ENCODE measurements at regions not wholly inside any gene's neighbourhood (a gene's known extent, or its start where the extent isn't known, plus 50 kb on each side); places are given as distances from the start of the nearest gene placed in this dataset.
"Not testable (repeated sequence)": the region's sequence is repeated elsewhere in the genome, so short reads cannot be mapped to it uniquely, and the experiment has no call there.

DNA sequence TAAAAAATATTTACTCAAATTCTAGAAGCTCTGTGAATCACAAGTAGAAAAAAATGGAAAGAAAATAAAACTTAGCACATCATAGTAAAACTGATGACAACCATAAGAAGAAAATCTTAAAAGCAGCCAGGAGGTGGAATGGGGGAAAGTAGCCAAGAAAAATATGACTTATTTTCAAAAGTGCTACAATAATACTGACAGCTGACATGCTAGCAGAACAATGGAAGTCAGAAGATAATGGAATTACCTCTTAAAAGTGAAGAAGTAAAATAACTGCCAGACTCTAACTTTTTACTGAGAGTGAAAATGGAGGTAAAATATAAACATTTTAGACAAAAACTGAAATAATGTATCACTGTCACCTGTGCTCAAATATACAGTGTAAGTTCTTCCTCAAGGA lies 532.2 kb upstream of the SGCD start:
- FAIRE-seq (no peak), DNase-seq (ENCODE audit: extremely low spot score, insufficient read length, low read depth) (no peak)

DNA sequence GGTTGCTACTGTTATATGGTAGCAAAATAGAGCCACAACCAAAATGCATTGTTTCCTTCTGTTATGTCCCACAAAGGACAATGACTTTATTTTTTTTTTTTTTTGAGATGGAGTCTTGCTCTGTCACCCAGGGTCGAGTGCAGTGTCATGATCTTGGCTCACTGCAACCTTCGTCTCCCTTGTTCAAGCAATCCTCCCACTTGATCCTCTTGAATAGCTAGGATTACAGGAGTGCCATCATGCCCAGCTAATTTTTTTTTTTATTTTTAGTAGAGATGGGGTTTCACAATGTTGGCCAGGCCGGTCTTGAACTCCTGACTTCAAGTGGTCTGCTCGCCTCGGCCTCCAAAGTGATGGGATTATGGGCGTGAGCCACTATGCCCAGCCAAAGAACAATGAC lies 527.7 kb upstream of the SGCD start:
- FAIRE-seq = no peak
- DNase-seq (ENCODE audit: extremely low spot score, insufficient read length, low read depth) = no peak

DNA sequence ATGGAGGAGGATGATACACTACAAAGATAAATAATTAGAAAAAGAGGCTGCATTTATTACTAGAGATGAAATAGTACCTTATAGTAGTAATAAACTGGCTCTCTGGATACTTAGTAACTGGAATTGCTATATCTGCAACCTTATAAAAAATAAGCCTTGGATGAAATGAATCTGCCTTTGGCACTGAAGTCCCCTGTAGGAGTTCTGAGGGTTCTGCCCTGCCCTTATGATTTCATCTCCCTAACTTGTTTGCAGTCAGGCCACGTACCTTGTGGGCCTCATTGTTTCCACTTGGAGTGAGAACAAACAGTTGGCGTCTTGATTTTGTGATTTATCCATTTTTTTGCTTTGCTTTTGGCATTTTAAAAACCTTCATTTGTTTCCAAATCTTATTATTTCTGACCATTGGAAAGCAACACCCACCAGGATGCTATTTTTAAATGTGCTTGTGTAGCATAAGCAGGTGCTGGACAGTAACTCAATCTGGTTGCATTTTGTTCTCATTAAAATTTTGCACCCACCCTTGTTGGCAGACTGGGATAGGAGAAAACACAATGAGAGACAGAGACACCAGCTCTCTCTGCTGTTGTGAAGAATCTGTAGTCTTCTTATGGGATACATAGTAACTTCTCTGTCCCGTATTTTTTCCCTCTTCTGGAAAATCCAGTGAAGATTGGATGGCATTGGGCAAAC lies 518.9 kb upstream of the SGCD start:
- FAIRE-seq = no peak
- DNase-seq (ENCODE audit: extremely low spot score, insufficient read length, low read depth) = no peak

DNA sequence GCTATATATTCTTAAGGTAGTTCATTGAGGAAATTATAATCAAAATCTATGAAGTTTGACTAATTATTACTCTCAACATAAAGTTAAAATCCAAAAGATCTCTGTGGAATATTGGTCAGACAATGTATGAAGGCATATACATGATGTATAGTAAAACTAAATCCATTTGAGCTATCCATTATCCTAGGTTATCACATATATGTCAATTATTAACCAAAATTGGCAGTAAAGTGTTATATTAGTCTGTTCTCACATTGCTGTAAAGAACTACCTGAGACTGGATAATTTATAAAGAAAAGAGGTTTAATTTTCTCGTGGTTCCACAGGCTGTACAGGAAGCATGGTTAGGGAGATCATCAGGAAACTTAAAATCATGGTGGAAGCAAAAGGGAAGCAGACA lies 511.7 kb upstream of the SGCD start:
- FAIRE-seq = no peak

DNA sequence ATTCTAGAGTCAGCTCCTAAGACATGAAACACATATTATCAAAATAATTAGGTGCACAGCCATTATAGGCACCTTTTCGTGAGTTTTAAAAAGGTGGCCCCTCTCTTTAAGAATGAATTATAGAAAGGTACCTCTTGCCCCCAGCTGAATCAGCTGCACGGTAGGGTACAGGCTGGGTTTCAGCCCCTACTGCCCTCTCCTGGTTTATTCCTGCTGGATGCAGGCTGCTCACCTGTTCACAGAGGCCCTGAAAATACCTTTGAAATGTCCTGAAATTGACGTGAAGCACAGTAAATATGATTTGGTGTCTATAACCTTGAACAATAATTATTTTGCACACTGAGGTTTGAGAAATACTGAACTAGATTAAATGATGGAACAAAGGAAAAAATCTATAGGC lies 504.8 kb upstream of the SGCD start:
- no peak for FAIRE-seq
- DNase-seq (ENCODE audit: extremely low spot score, insufficient read length, low read depth) = no peak

More for the DNA sequence above, 511.7 kb upstream of the SGCD start:
- DNase-seq (ENCODE audit: extremely low spot score, insufficient read length, low read depth) = no peak

DNA sequence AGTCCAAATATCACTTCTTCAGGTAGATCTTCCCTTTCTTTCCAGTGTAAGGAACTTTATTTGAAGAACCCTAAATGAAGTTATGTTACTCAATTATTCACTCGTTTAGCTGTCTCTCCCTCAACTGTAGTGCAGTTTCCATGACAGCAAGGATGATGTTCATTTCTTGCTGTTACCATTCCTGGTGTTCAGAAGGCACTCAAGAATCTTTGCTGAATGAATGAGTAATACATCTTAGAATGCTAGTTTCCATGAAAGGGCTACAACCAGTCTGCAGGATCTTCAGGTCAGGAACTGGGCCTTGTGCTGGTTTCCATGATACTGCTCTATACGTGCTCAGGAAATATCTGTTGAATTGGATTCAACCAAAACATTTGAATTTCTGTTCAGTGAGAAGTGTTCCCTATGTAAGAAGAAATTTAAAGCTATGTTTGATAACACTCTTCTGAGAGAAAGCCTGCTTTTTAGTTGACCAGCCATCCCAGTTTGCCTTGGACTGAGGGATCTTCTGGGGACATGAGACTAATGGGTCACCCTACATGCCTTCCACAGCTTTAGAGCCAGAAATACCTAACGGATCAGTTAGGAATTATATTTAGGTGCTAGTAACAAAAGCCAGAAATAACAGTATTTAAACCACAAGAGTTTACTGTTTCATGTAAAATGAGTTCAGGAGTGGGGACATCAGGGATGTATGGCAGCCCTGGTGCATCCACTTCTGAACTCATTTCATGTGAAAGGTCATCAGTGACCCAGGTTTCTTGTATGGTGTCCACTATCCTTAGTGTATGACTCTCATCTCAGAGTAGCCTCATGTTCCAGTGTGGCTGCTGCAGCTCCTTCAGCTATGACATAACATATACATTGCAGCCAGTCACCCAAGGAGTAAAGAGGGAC lies 500.1 kb upstream of the SGCD start:
- FAIRE-seq = no peak

DNA sequence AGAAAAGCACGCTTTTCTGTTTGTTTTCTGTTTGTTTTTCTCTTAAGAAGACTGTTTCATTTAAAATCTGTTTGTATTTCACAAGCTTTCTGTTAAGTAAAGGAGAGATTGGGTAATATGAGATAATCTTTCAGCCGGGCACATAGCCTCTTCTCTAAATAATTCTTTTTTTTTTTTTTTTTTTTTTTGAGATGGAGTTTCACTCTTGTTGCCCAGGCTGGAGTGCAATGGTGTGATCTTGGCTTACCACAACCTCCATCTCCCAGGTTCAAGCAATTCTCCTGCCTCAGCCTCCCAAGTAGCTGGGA lies 499.5 kb upstream of the SGCD start:
- FAIRE-seq; DNase-seq (ENCODE audit: extremely low spot score, insufficient read length, low read depth): not testable (repeated sequence)

More for the DNA sequence above, 500.1 kb upstream of the SGCD start:
- DNase-seq (ENCODE audit: extremely low spot score, insufficient read length, low read depth) = no peak

DNA sequence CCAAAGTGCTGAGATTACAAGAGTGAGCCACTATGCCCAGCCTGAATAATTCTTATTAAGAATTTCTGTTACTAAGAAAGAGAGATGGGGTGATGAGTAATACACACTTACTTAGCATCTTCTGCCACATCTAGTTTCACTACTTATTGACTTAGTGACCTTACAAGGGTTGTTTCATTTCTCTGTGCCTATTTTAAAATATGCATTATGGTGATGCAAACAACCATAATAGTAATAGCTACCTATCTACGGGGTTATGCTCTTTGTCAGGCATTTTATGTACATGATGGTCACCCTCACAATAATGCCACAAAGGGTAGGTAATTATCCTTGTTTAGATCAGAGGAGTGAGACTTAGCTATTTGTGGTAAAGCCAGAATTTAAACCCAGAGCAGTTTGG lies 499.0 kb upstream of the SGCD start:
- DNase-seq (ENCODE audit: extremely low spot score, insufficient read length, low read depth) = no peak

DNA sequence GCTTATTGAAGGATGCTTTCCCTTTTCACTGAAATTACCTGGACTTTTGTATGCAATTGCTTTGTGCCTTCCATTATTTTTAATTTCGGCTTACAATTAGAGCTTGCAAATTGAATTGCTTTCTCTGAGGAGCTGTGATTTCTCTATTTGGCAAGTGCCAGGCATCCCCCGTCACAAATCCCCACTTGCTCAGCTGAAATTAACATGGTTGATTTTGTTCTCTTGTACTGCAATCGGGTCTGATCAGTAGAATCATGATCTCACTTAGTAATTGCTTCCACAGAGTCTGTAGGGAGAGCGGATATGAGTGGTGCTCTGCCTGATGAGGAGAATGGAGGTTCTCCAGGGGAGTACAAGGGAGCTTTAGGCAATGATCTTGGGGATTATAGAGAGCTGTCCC lies 495.5 kb upstream of the SGCD start:
- no peak for FAIRE-seq
- DNase-seq (ENCODE audit: extremely low spot score, insufficient read length, low read depth) = no peak

More for the DNA sequence above, 499.0 kb upstream of the SGCD start:
- FAIRE-seq = no peak

DNA sequence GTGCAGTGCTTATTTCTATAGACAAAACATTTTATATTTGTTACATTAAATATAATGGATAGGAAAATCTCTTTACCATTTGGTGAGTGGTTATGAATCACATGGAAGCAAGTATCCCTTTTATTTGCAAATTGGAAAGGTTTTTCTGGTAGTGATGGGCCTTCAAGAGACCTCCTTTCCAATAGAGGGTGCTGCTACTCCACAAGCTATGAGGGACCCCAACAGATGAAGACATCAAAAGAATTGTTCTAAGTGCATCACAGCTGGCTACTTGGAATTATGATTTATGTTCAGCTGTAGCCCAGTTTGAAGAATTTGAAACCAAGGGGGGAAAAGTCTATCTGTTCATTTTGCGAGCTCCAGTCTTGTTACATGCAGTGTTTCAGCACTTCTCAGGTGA lies 493.7 kb upstream of the SGCD start:
- DNase-seq (ENCODE audit: extremely low spot score, insufficient read length, low read depth) (no peak), FAIRE-seq (no peak)

DNA sequence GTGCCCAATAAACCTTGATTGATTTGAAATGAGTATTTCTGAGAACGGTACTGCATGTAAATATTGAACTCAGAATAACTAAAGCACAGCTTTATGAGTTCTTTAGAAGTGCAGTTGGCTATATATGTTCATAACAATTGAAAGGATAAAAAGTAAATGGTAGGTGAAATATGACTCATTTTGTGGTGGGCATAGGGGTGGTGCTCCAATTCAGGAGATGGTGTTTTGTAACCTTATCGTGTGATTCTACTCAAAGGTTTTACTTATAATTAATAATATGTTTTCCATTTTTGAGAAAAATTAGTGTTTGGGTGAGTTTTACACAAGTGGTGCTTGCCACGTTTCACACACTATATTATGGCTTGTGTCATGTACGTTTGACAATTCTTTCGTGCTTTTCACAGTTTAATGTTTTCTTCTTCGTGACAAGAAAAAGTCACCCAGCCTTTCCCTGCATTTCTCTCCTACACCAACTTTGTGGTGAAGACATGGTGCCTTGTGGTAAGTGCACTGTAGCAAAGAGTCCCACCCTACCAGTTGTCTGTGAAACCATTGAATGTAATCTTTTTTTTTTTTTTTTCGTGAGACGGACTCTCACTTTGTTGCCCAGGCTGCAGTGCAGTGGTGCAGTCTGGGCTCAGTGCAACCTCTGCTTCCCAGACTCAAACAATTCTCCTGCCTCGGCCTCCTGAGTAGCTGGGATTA lies 492.5 kb upstream of the SGCD start:
- DNase-seq (ENCODE audit: extremely low spot score, insufficient read length, low read depth) = no peak
- FAIRE-seq = no peak

DNA sequence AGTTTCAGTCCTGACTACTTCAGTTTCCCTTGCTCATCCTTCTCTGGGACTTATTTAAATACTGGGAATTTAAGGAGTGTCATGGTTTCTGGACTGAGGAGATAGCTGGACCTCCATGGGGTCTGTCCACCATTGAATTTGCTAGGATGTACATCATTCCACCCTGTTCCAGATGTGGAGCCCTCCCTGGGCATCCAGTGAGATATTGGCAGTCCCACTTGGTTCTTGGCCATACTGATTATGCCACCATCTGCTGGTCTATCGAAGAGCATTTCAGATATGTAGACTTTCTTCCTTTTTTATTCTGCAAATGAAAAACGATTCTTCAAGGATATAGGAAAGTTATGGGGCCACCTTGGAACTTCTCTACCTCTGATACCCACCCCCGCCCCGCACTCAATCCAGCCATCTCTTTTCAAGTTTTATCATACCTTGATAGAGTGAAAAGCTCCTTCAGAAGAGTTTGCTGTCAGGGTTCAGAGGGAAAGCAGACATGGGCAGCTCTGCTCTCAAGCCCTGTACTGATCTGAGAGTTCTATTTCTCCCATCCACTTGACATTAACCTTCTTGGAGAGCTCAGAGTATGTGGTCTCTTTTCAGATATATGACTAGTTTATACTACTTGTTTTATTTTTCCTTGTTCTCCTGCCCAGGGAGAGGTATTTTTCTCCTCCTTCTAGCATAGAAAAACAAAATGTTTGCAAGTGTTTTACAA lies 490.7 kb upstream of the SGCD start:
- no peak for FAIRE-seq
- DNase-seq (ENCODE audit: extremely low spot score, insufficient read length, low read depth) = no peak

DNA sequence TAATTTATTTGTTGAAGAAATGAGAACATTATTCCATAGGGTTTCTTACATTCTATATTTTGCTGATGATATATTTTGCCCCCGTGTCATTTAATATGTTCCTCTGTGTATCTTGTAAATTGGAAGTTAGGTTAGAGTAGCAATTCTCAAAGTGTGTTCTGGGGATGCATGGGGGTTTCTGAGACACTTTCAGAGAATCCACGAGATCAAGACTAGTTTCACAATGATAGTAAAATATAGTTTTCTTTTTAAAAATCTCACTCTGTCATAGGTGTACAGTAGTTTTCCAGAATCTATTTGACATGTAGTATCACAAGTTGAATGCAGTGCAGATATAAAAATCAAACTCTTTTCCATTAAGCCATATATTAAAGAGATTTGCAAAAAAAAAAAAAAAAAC lies 488.6 kb upstream of the SGCD start:
- FAIRE-seq (no peak), DNase-seq (ENCODE audit: extremely low spot score, insufficient read length, low read depth) (no peak)

DNA sequence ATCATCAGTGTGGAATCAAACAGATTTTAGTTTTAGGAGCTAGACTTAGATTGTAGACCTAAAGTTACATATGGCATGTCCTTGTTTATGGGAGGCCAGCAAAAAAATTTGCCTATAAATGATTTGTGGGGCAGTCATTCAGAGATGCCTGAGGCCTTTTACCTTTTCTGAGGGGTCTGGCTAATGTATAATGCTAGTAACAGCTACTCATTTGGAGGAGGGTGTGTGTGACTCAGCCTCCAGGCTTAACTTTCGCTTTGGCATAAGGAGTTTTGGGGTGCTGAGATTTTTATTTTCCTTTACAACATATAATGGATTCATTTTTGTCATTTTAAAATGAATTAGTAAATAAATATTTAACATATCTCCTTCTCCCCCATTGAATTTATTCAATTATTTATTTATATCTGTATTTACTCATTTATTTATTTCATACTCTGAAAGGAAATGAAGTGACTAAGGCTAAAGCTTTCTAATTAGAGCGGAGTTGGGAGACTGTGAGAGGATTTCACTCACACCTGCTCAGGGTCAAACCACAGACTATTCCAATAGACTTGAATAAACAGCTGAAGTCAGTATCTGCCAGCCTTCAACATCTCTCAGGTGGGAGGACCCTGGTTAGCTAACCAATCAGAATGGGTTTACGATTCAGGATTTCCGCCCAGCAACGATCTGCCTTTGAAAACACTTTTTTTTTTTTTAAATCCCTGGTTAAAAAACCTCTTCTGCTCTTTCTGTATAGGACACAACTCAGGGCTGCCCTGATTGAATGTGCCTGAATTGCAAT lies 487.5 kb upstream of the SGCD start:
- DNase-seq (ENCODE audit: extremely low spot score, insufficient read length, low read depth) (no peak), FAIRE-seq (no peak)

DNA sequence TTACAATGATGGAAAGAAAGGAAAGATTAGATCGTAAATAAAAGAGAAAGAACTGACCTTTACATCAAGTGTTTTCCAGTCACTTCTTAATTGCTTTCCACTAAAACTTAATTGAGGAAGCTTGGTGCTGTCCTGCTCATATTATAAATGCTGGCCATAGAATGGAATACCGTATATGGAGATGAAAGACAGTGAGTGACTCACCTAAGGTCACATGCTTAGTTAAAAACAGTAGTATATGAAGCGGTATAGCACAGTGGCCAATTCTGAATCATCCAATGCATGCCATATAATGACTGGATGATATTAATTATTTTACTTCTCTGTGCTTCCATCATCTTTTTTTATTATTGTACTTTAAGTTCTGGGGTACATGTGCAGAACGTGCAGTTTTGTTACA lies 482.4 kb upstream of the SGCD start:
- DNase-seq (ENCODE audit: extremely low spot score, insufficient read length, low read depth) = no peak
- FAIRE-seq = no peak

DNA sequence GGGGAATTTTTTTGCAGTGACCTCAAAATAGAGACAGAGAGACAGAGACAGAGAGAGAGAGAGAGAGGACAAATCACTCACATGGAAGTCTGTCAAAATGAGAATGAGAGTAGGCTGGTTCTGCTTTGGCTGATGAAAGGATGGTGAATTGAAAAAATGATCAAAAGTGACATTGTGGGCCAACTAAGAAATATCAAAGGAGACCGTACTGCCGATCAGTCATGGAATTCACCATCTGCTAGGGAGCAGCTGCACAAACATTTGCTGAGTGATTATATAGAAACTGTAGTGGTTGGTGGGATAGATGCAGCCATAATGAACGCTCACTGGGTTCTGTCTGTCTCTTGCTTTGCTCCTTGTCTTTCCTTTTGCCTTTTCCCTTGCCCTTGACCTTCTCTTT lies 476.6 kb upstream of the SGCD start:
- no peak for FAIRE-seq
- DNase-seq (ENCODE audit: extremely low spot score, insufficient read length, low read depth) = no peak

DNA sequence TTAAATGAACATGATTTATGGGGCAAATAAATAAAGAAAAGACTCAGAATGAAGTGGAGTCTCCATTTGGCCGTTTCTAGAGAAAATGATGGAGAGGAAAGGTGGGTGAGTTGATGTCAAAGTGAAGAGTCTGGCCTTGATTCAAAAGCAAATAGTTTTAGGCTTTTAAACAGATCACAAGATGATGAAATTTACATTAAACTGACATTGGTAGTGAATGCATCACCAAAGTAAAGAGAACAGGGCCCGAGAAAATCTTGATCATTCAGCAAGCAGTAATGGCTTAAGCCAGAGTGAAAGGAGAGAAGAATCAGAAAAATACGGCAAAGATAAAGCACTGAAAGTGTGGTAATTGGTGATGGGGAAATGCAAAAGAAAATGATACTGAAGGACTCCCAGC lies 460.0 kb upstream of the SGCD start:
- DNase-seq (ENCODE audit: extremely low spot score, insufficient read length, low read depth) (no peak), FAIRE-seq (no peak)

DNA sequence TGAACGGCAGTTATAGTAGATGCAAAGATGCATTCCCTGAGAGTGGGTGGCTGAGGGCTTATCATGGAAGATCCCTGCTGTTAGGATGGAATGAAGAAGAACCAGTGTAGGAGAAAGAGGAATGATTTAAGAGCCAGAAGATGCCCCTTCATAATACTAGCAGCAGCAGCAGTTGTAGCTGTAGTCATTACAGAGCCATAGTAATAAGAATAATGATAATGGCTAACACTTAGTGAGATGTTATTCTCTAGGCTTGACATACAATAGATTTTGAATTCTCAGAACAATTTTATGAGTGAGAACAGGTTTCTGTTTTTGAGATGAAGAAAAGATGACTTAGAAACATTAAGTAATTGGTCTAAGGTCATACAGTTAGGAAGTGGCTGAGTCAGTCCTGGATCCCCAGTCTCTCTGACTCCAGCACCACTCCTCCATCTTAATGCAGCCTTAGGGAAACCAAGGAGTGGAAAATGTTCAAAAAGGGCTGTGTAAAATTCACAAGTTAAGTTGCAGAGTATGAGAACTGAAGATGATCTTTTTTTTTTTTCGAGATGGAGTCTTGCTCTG lies 459.4 kb upstream of the SGCD start:
- FAIRE-seq = no peak
- DNase-seq (ENCODE audit: extremely low spot score, insufficient read length, low read depth) = no peak

DNA sequence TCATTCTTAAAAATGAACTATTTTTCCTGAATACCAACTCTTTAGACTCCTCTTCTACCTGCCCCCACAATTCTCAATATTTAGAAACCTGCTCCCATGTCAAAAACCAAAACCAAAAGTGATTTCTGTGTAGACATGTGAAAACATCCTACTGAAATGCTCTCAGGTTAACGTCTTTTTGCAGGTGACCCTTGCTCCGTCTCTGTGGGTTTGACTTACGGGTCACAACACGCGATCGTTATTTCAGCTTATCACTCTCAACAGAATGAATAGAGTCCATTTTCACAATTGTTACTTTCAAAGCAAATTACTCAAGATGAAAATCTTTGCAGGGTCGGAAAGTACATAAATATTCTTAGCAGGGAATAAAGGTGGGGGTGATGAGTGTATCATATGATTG lies 456.3 kb upstream of the SGCD start:
- no peak for FAIRE-seq
- DNase-seq (ENCODE audit: extremely low spot score, insufficient read length, low read depth) = no peak
